Skeletal muscle tissue (tissue), 3 donors: ENCODE measurements at regions not wholly inside any gene's neighbourhood (a gene's known extent, or its start where the extent isn't known, plus 50 kb on each side); places are given as distances from the start of the nearest gene placed in this dataset.

ENCODE experiments used
- H3K27ac ChIP-seq: one replicate; pipeline ENCODE4 v1.7.0; 2013; ENCODE audit warnings: mild to moderate bottlenecking, low read depth, low read length, inconsistent platforms
- H3K27me3 ChIP-seq, 3 donors: one replicate each; pipeline ENCODE4 v1.7.0; 2013; ENCODE audit warnings: low read length in 3 of 3; ENCODE audit not compliant: control insufficient read depth in 3 of 3, insufficient read depth in 3 of 3
- H3K36me3 ChIP-seq, 3 donors: one replicate each; pipeline ENCODE4 v1.7.0; 2013; ENCODE audit warnings: low read length in 3 of 3; ENCODE audit not compliant: control insufficient read depth in 3 of 3, insufficient read depth in 3 of 3
- H3K4me1 ChIP-seq, 3 donors: one replicate each; pipeline ENCODE4 v1.7.0; 2013; ENCODE audit warnings: low read length in 3 of 3, mild to moderate bottlenecking in 3 of 3; ENCODE audit not compliant: control insufficient read depth in 3 of 3, insufficient read depth in 3 of 3
- H3K4me3 ChIP-seq, 3 donors: one replicate each; pipeline ENCODE4 v1.7.0; 2013; ENCODE audit warnings: low read length in 3 of 3
- H3K9ac ChIP-seq, 3 donors: one replicate each; pipeline ENCODE4 v1.7.0; 2013; ENCODE audit warnings: low read length in 3 of 3, mild to moderate bottlenecking in 3 of 3, moderate library complexity in 2 of 3, low read depth in 1 of 3
- H3K9me3 ChIP-seq, 3 donors: one replicate each; pipeline ENCODE4 v1.7.0; 2013; ENCODE audit warnings: low read length in 3 of 3; ENCODE audit not compliant: control insufficient read depth in 3 of 3
- donor health status: Osteomylitis.

DNA sequence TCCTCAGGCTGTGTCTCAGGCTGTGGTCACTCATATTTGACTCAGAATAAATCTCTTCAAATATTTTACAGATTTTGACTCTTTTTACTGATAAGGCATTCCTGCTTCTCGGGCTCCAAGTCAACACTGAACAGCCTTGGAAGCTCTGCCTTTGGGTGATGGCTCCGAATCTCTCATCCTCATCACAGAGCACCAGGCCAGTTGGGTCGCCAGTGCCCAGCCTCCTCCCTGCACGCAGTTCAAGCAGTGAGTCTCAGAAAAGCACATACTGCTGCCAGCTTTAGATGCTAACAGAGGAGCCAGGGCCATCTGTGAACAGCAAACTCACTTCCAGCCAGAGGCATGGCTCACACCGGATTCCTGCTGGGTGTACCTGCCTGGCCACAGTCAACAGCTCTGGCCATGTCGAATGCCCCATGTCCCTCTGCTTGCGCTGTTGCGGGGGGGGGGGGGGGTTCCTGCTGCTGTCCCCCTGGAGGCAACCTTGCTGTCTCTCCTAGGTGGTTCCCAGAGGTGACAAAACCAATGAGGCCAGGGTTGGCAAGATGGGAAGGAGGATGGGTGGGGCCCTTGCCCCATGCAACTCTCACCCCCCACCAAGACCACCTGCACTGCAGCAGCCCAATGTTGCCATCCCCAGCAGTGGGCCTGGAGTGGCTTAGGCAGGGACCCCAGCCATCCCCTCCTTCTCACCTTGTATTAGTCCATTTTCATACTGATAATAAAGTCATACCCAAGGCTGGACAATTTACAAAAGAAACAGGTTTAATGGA, 248.8 kb downstream of the ERMARD start:
- Histone ChIP-seq H3K4me1 (no peaks in the 10 kb centered on the region), H3K9ac (no peak overlapping the region), H3K27ac (no peak overlapping the region), H3K27me3 (no peaks in the 10 kb centered on the region), H3K36me3 (no peaks in the 10 kb centered on the region), H3K9me3 (peaks cover 0 to 3% (median 0%) of the 10 kb centered on the region in 3 donors), H3K4me3 (no peak overlapping the region)

GRCh38 chr6:169999367-169999766, 247.9 kb downstream of the ERMARD start:
- H3K4me3 ChIP-seq = no peak overlapping the region
- no peaks in the 10 kb centered on the region for H3K9me3 ChIP-seq
- H3K4me1 ChIP-seq = no peaks in the 10 kb centered on the region
- H3K27ac ChIP-seq = no peak overlapping the region
- no peaks in the 10 kb centered on the region for H3K36me3 ChIP-seq
- H3K27me3 ChIP-seq = no peaks in the 10 kb centered on the region
- no peak overlapping the region for H3K9ac ChIP-seq

- Histone ChIP-seq H3K36me3 (no peaks in the 10 kb centered on the region), H3K4me3 (no peak overlapping the region), H3K27me3 (no peaks in the 10 kb centered on the region), H3K9ac (no peak overlapping the region), H3K27ac (no peak overlapping the region), H3K4me1 (no peaks in the 10 kb centered on the region), H3K9me3 (no peaks in the 10 kb centered on the region)
These were observed 247.0 kb downstream of the ERMARD start for GRCh38 chr6:169998457-169998856.

- Histone ChIP-seq H3K27ac (no peak overlapping the region), H3K36me3 (no peaks in the 10 kb centered on the region), H3K4me3 (no peak overlapping the region), H3K27me3 (no peaks in the 10 kb centered on the region), H3K9ac (no peak overlapping the region), H3K9me3 (no peaks in the 10 kb centered on the region), H3K4me1 (no peaks in the 10 kb centered on the region)
These were observed 246.5 kb downstream of the ERMARD start for GRCh38 chr6:169997930-169998218.

GRCh38 chr6:169997187-169997929, 245.9 kb downstream of the ERMARD start:
- Histone ChIP-seq H3K27ac (no peak overlapping the region), H3K4me1 (no peaks in the 10 kb centered on the region), H3K27me3 (no peaks in the 10 kb centered on the region), H3K4me3 (no peak overlapping the region), H3K36me3 (no peaks in the 10 kb centered on the region), H3K9ac (no peak overlapping the region), H3K9me3 (no peaks in the 10 kb centered on the region)

- H3K27ac ChIP-seq = no peak overlapping the region
- H3K9me3 ChIP-seq = no peaks in the 10 kb centered on the region
- H3K4me3 ChIP-seq = no peak overlapping the region
- H3K36me3 ChIP-seq = no peaks in the 10 kb centered on the region
- H3K4me1 ChIP-seq = no peaks in the 10 kb centered on the region
- H3K9ac ChIP-seq = no peak overlapping the region
- H3K27me3 ChIP-seq = no peaks in the 10 kb centered on the region
These were observed 245.1 kb downstream of the ERMARD start for GRCh38 chr6:169996378-169997051.

- H3K4me3 ChIP-seq = no peak overlapping the region
- H3K27me3 ChIP-seq = no peaks in the 10 kb centered on the region
- H3K27ac ChIP-seq = no peak overlapping the region
- H3K36me3 ChIP-seq = no peaks in the 10 kb centered on the region
- peak overlapping the region in 1 of 3 donors; percentile 14 for H3K9ac ChIP-seq
- H3K4me1 ChIP-seq = no peaks in the 10 kb centered on the region
- no peaks in the 10 kb centered on the region for H3K9me3 ChIP-seq
These were observed 243.3 kb downstream of the ERMARD start for GRCh38 chr6:169994739-169995138.

- Histone ChIP-seq H3K36me3 (no peaks in the 10 kb centered on the region), H3K4me3 (no peak overlapping the region), H3K27me3 (no peaks in the 10 kb centered on the region), H3K4me1 (no peaks in the 10 kb centered on the region), H3K9ac (no peak overlapping the region), H3K27ac (no peak overlapping the region), H3K9me3 (no peaks in the 10 kb centered on the region)
These were observed 242.5 kb downstream of the ERMARD start for GRCh38 chr6:169993861-169994481.

DNA sequence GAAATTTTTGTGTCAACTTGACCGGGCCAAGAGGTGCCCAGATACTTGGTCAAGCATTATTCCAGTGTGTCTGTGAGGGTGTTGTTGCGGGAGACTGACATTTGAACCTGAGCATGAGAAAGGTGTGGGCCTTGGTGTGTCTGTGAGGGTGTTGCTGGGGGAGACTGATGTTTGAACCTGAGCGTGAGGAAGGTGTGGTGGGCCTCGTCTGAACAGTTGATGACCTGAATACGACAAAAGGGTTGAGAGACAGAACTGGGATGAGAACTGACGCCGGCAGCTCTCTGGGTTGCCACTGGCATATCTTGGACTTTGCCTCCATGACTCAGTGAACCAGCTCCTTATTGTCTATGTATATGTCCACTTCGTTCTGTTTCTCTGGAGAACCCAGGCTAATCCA, 240.5 kb downstream of the ERMARD start:
- Histone ChIP-seq H3K36me3 (no peaks in the 10 kb centered on the region), H3K27me3 (no peaks in the 10 kb centered on the region), H3K4me1 (no peaks in the 10 kb centered on the region), H3K27ac (no peak overlapping the region), H3K9me3 (no peaks in the 10 kb centered on the region), H3K4me3 (no peak overlapping the region), H3K9ac (no peak overlapping the region)

DNA sequence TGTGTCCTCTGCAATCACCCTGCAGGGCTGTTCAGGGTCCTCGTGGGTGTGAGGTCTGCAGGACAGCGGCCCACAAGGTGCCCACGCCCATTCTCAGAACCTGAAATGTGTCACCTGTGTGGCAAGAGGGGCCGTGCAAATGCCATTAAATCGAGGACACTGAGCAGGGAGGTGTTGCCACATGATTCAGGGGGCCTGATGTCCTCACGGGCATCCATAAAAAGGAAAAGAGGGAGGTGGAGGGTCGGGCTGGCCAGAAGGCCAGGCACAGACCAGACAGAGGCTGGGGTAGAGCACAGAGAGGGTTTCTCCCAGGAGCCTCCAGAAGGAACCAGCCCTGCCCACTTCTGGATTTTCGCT, 239.6 kb downstream of the ERMARD start:
- Histone ChIP-seq H3K36me3 (no peaks in the 10 kb centered on the region), H3K27me3 (no peaks in the 10 kb centered on the region), H3K4me3 (no peak overlapping the region), H3K9ac (no peak overlapping the region), H3K27ac (no peak overlapping the region), H3K9me3 (no peaks in the 10 kb centered on the region), H3K4me1 (no peaks in the 10 kb centered on the region)
